ENCODE measurements at regions not wholly inside any gene's neighbourhood (a gene's known extent, or its start where the extent isn't known, plus 50 kb on each side); places are given as distances from the start of the nearest gene placed in this dataset.

- no peaks in the 10 kb centered on the region for H3K36me3 ChIP-seq (ENCODE audit: insufficient read depth, low read length, poor library complexity, severe bottlenecking)
- ChIA-PET POLR2A (ENCODE audit: low non-redundant PET) (no interaction called here), CTCF (no interaction called here)
- no peak overlapping the region for H3K4me3 ChIP-seq (ENCODE audit: low read depth, low read length, poor library complexity, severe bottlenecking)
- intact Hi-C loops (cut with micrococcal nuclease; ENCODE audit: unreplicated experiment) = no loop called here
- no peaks in the 10 kb centered on the region for H3K4me1 ChIP-seq (ENCODE audit: insufficient read depth, low read length, poor library complexity, severe bottlenecking)
- no peaks in the 10 kb centered on the region for H3K9me3 ChIP-seq (ENCODE audit: low read depth, low read length, poor library complexity, severe bottlenecking)
- no peak for DNase-seq (ENCODE audit: low spot score)
- H3K27ac ChIP-seq (ENCODE audit: low read depth, low read length, poor library complexity, severe bottlenecking) = no peak overlapping the region
- H3K27me3 ChIP-seq (replicated peaks; ENCODE audit: insufficient read depth, low read depth, low read length, poor library complexity) = peaks cover 49% of the 10 kb centered on the region
- no peak for TF ChIP-seq CTCF (conservative IDR thresholded peaks at IDR 0.05; ENCODE audit: low read depth, low read length)
- TF ChIP-seq EZH2 (IDR thresholded peaks at IDR 0.05; ENCODE audit: borderline replicate concordance, low read depth, low read length, poor library complexity, severe bottlenecking) = no peak
- BruUV-seq (replicated peaks) = no TSS peak
These were observed 58.8 kb upstream of the FHIP2A start for GRCh38 chr10:114762811-114763210.

- BruUV-seq (replicated peaks) = no TSS peak
- no peak for TF ChIP-seq CTCF (conservative IDR thresholded peaks at IDR 0.05; ENCODE audit: low read depth, low read length)
- no peak for TF ChIP-seq EZH2 (IDR thresholded peaks at IDR 0.05; ENCODE audit: borderline replicate concordance, low read depth, low read length, poor library complexity, severe bottlenecking)
- no peak overlapping the region for H3K4me3 ChIP-seq (ENCODE audit: low read depth, low read length, poor library complexity, severe bottlenecking)
- no peaks in the 10 kb centered on the region for H3K4me1 ChIP-seq (ENCODE audit: insufficient read depth, low read length, poor library complexity, severe bottlenecking)
- no peaks in the 10 kb centered on the region for H3K36me3 ChIP-seq (ENCODE audit: insufficient read depth, low read length, poor library complexity, severe bottlenecking)
- DNase-seq (ENCODE audit: low spot score) = no peak
- ChIA-PET CTCF (no interaction called here), POLR2A (ENCODE audit: low non-redundant PET) (no interaction called here)
- H3K27me3 ChIP-seq (replicated peaks; ENCODE audit: insufficient read depth, low read depth, low read length, poor library complexity) = peaks cover 49% of the 10 kb centered on the region
- intact Hi-C loops (cut with micrococcal nuclease; ENCODE audit: unreplicated experiment) = no loop called here
- H3K9me3 ChIP-seq (ENCODE audit: low read depth, low read length, poor library complexity, severe bottlenecking) = no peaks in the 10 kb centered on the region
- no peak overlapping the region for H3K27ac ChIP-seq (ENCODE audit: low read depth, low read length, poor library complexity, severe bottlenecking)
These were observed 56.9 kb upstream of the FHIP2A start for GRCh38 chr10:114764656-114765055.

- no peak for DNase-seq (ENCODE audit: low spot score)
- no peaks in the 10 kb centered on the region for H3K4me1 ChIP-seq (ENCODE audit: insufficient read depth, low read length, poor library complexity, severe bottlenecking)
- no peak for TF ChIP-seq CTCF (conservative IDR thresholded peaks at IDR 0.05; ENCODE audit: low read depth, low read length)
- no peak for TF ChIP-seq EZH2 (IDR thresholded peaks at IDR 0.05; ENCODE audit: borderline replicate concordance, low read depth, low read length, poor library complexity, severe bottlenecking)
- CTCF ChIA-PET = no interaction called here
- no TSS peak for BruUV-seq (replicated peaks)
- no peaks in the 10 kb centered on the region for H3K9me3 ChIP-seq (ENCODE audit: low read depth, low read length, poor library complexity, severe bottlenecking)
- no peaks in the 10 kb centered on the region for H3K36me3 ChIP-seq (ENCODE audit: insufficient read depth, low read length, poor library complexity, severe bottlenecking)
- POLR2A ChIA-PET (ENCODE audit: low non-redundant PET) = no interaction called here
- no peak overlapping the region for H3K4me3 ChIP-seq (ENCODE audit: low read depth, low read length, poor library complexity, severe bottlenecking)
- H3K27me3 ChIP-seq (replicated peaks; ENCODE audit: insufficient read depth, low read depth, low read length, poor library complexity) = peaks cover 55% of the 10 kb centered on the region
- no peak overlapping the region for H3K27ac ChIP-seq (ENCODE audit: low read depth, low read length, poor library complexity, severe bottlenecking)
- intact Hi-C loops (cut with micrococcal nuclease; ENCODE audit: unreplicated experiment) = no loop called here
These were observed 55.1 kb upstream of the FHIP2A start for GRCh38 chr10:114766470-114766869.

Data from A673 (cell line).